ENCODE measurements at regions not wholly inside any gene's neighbourhood (a gene's known extent, or its start where the extent isn't known, plus 50 kb on each side); places are given as distances from the start of the nearest gene placed in this dataset.

GRCh38 chr15:39327005-39327730, 253.7 kb upstream of the THBS1 start:
- ATAC-seq, result no peak

- no peak for ATAC-seq
These were observed 250.8 kb upstream of the THBS1 start for GRCh38 chr15:39330061-39330460.

- ATAC-seq, result no peak
These were observed 249.3 kb upstream of the THBS1 start for GRCh38 chr15:39331584-39331983.

GRCh38 chr15:39332846-39333245, 248.0 kb upstream of the THBS1 start:
- ATAC-seq, result no peak

- no peak for ATAC-seq
These were observed 247.5 kb upstream of the THBS1 start for GRCh38 chr15:39333393-39333792.

- ATAC-seq, result no peak
These were observed 247.0 kb upstream of the THBS1 start for GRCh38 chr15:39333896-39334295.

- ATAC-seq, result no peak
These were observed 244.0 kb upstream of the THBS1 start for GRCh38 chr15:39336926-39337325.

- no peak for ATAC-seq
These were observed 242.6 kb upstream of the THBS1 start for GRCh38 chr15:39338251-39338650.

- ATAC-seq, result no peak
These were observed 239.8 kb upstream of the THBS1 start for GRCh38 chr15:39340903-39341645.

GRCh38 chr15:39344662-39345141, 236.2 kb upstream of the THBS1 start:
- ATAC-seq, result no peak

- no peak for ATAC-seq
These were observed 235.7 kb upstream of the THBS1 start for GRCh38 chr15:39345176-39345575.

- no peak for ATAC-seq
These were observed 233.4 kb upstream of the THBS1 start for GRCh38 chr15:39347453-39347852.

GRCh38 chr15:39350785-39351184, 230.1 kb upstream of the THBS1 start:
- no peak for ATAC-seq

- no peak for ATAC-seq
These were observed 226.7 kb upstream of the THBS1 start for GRCh38 chr15:39354189-39354588.

- no peak for ATAC-seq
These were observed 223.2 kb upstream of the THBS1 start for GRCh38 chr15:39357480-39358268.

GRCh38 chr15:39358441-39359041, 222.3 kb upstream of the THBS1 start:
- ATAC-seq, result no peak

GRCh38 chr15:39359771-39360170, 221.1 kb upstream of the THBS1 start:
- no peak for ATAC-seq

GRCh38 chr15:39360452-39360851, 220.4 kb upstream of the THBS1 start:
- ATAC-seq, result no peak

- no peak for ATAC-seq
These were observed 219.4 kb upstream of the THBS1 start for GRCh38 chr15:39361497-39361896.

- ATAC-seq, result no peak
These were observed 217.9 kb upstream of the THBS1 start for GRCh38 chr15:39362821-39363561.

- ATAC-seq, result no peak
These were observed 216.9 kb upstream of the THBS1 start for GRCh38 chr15:39363761-39364586.

Measured in activated CD4-positive, CD25-positive, alpha-beta regulatory T cell treated with anti-CD3 and anti-CD28 coated beads, Interleukin-2, amount 50 U/mL, for 24 hours (primary cell).